ENCODE measurements at regions not wholly inside any gene's neighbourhood (a gene's known extent, or its start where the extent isn't known, plus 50 kb on each side); places are given as distances from the start of the nearest gene placed in this dataset.

- DNase-seq = no peak
Measured at GRCh38 chr13:70483599-70484276, 375.5 kb upstream of the KLHL1 start.

GRCh38 chr13:70473907-70474306 is 365.7 kb upstream of the KLHL1 start:
- DNase-seq = no peak

- no peak for DNase-seq
Measured at GRCh38 chr13:70469077-70469476, 360.8 kb upstream of the KLHL1 start.

GRCh38 chr13:70457474-70457873 is 349.2 kb upstream of the KLHL1 start:
- no peak for DNase-seq

GRCh38 chr13:70448820-70449219 is 340.6 kb upstream of the KLHL1 start:
- DNase-seq = no peak

GRCh38 chr13:70432276-70432805 is 324.1 kb upstream of the KLHL1 start:
- no peak for DNase-seq

GRCh38 chr13:70430256-70430655 is 322.0 kb upstream of the KLHL1 start:
- no peak for DNase-seq

- no peak for DNase-seq
Measured at GRCh38 chr13:70424928-70425327, 316.7 kb upstream of the KLHL1 start.

GRCh38 chr13:70424428-70424827 is 316.2 kb upstream of the KLHL1 start:
- DNase-seq = no peak

- DNase-seq = no peak
Measured at GRCh38 chr13:70415136-70415535, 306.9 kb upstream of the KLHL1 start.

- DNase-seq = no peak
Measured at GRCh38 chr13:70408865-70409264, 300.6 kb upstream of the KLHL1 start.

- no peak for DNase-seq
Measured at GRCh38 chr13:70407486-70407885, 299.2 kb upstream of the KLHL1 start.

GRCh38 chr13:70405266-70405665 is 297.0 kb upstream of the KLHL1 start:
- no peak for DNase-seq

GRCh38 chr13:70394031-70394548 is 285.8 kb upstream of the KLHL1 start:
- no peak for DNase-seq

GRCh38 chr13:70391678-70392077 is 283.4 kb upstream of the KLHL1 start:
- no peak for DNase-seq

- no peak for DNase-seq
Measured at GRCh38 chr13:70390968-70391367, 282.7 kb upstream of the KLHL1 start.

GRCh38 chr13:70390064-70390463 is 281.8 kb upstream of the KLHL1 start:
- DNase-seq = no peak

GRCh38 chr13:70388935-70389334 is 280.7 kb upstream of the KLHL1 start:
- DNase-seq = no peak

- DNase-seq = no peak
Measured at GRCh38 chr13:70386919-70387318, 278.7 kb upstream of the KLHL1 start.

- no peak for DNase-seq
Measured at GRCh38 chr13:70385852-70386251, 277.6 kb upstream of the KLHL1 start.

GRCh38 chr13:70384156-70384555 is 275.9 kb upstream of the KLHL1 start:
- no peak for DNase-seq

GRCh38 chr13:70380809-70381208 is 272.6 kb upstream of the KLHL1 start:
- DNase-seq = no peak

GRCh38 chr13:70375718-70376117 is 267.5 kb upstream of the KLHL1 start:
- DNase-seq = no peak

- DNase-seq = no peak
Measured at GRCh38 chr13:70370924-70371323, 262.7 kb upstream of the KLHL1 start.

- DNase-seq = no peak
Measured at GRCh38 chr13:70366720-70367119, 258.5 kb upstream of the KLHL1 start.
